Thoracic aorta (tissue), 2 donors: ENCODE measurements at regions not wholly inside any gene's neighbourhood (a gene's known extent, or its start where the extent isn't known, plus 50 kb on each side); places are given as distances from the start of the nearest gene placed in this dataset.

Experiments
- ATAC-seq: fragments of 150-250 bp; one replicate; pipeline ENCODE4 v1.8.0; 2017; ENCODE audit warnings: low read depth; ENCODE audit not compliant: insufficient number of reproducible peaks, low FRiP score
- DNase-seq: peaks from one replicate; pipeline ENCODE4 v3.0.0-alpha.2; 2020; ENCODE audit warnings: low spot score
- H3K27ac ChIP-seq, 2 donors: fragments of 200-600 bp; sonication (generic); 1 replicate in 1 of 2; 2 replicates in 1 of 2; pipeline ENCODE4 v1.5.1; 2016; ENCODE audit warnings: mild to moderate bottlenecking in 2 of 2, moderate library complexity in 2 of 2
- H3K27me3 ChIP-seq: fragments of 200-600 bp; sonication (generic); replicated peaks from 2 replicates; pipeline ENCODE4 v1.6.0; 2016; ENCODE audit warnings: mild to moderate bottlenecking; ENCODE audit not compliant: insufficient read depth
- H3K36me3 ChIP-seq: fragments of 200-600 bp; sonication (generic); one replicate; pipeline ENCODE4 v1.5.1; 2016
- H3K4me1 ChIP-seq, 2 donors: fragments of 200-600 bp; sonication (generic); 1 replicate in 1 of 2; 2 replicates in 1 of 2; pipeline versions ENCODE4 v1.5.1 to v1.6.0; 2016; ENCODE audit warnings: low read depth in 2 of 2, mild to moderate bottlenecking in 1 of 2; ENCODE audit not compliant: control insufficient read depth in 1 of 2
- H3K4me3 ChIP-seq: fragments of 200-600 bp; sonication (generic); 2 replicates; pipeline ENCODE4 v1.5.1; 2016; ENCODE audit warnings: mild to moderate bottlenecking
- H3K9me3 ChIP-seq: fragments of 200-600 bp; sonication (generic); 2 replicates; pipeline ENCODE4 v1.5.1; 2016
- CTCF ChIP-seq: fragments of 200-600 bp; sonication (generic); IDR thresholded peaks from one replicate; pipeline ENCODE4 v1.5.1; 2019; ENCODE audit warnings: antibody characterized with exemption

GRCh38 chr1:218692808-218693207 is 347.7 kb downstream of the TGFB2 start:
- Histone ChIP-seq H3K4me3 (no peak overlapping the region), H3K9me3 (no peaks in the 10 kb centered on the region), H3K36me3 (no peaks in the 10 kb centered on the region), H3K4me1 (peaks cover 7 to 20% of the 10 kb centered on the region in 2 donors), H3K27ac (no peak overlapping the region), H3K27me3 (no peaks in the 10 kb centered on the region)
- no peak for ATAC-seq
- no peak for DNase-seq
- no peak for TF ChIP-seq CTCF

GRCh38 chr1:218693599-218693998 is 348.5 kb downstream of the TGFB2 start:
- Histone ChIP-seq H3K27ac (no peak overlapping the region), H3K27me3 (no peaks in the 10 kb centered on the region), H3K9me3 (no peaks in the 10 kb centered on the region), H3K4me3 (no peak overlapping the region), H3K36me3 (no peaks in the 10 kb centered on the region), H3K4me1 (peaks cover 7 to 20% of the 10 kb centered on the region in 2 donors)
- TF ChIP-seq CTCF, result no peak
- ATAC-seq, result no peak
- no peak for DNase-seq

- no peak for ATAC-seq
- H3K4me1 ChIP-seq, result peaks cover 7 to 20% of the 10 kb centered on the region in 2 donors
- H3K27me3 ChIP-seq, result no peaks in the 10 kb centered on the region
- H3K4me3 ChIP-seq, result no peak overlapping the region
- no peak overlapping the region for H3K27ac ChIP-seq
- no peak for DNase-seq
- H3K9me3 ChIP-seq, result no peaks in the 10 kb centered on the region
- H3K36me3 ChIP-seq, result no peaks in the 10 kb centered on the region
- TF ChIP-seq CTCF, result no peak
These were observed 348.9 kb downstream of the TGFB2 start for GRCh38 chr1:218694085-218694484.

GRCh38 chr1:218694636-218695035 is 349.5 kb downstream of the TGFB2 start:
- Histone ChIP-seq H3K36me3 (no peaks in the 10 kb centered on the region), H3K4me3 (no peak overlapping the region), H3K27ac (no peak overlapping the region), H3K27me3 (no peaks in the 10 kb centered on the region), H3K4me1 (peaks cover 7 to 20% of the 10 kb centered on the region in 2 donors), H3K9me3 (no peaks in the 10 kb centered on the region)
- DNase-seq, result no peak
- ATAC-seq, result no peak
- TF ChIP-seq CTCF, result no peak

GRCh38 chr1:218695525-218695924 is 350.4 kb downstream of the TGFB2 start:
- no peaks in the 10 kb centered on the region for H3K9me3 ChIP-seq
- no peak overlapping the region for H3K27ac ChIP-seq
- no peak overlapping the region for H3K4me3 ChIP-seq
- no peak for DNase-seq
- peaks cover 7 to 20% of the 10 kb centered on the region in 2 donors for H3K4me1 ChIP-seq
- no peak for ATAC-seq
- no peaks in the 10 kb centered on the region for H3K27me3 ChIP-seq
- TF ChIP-seq CTCF, result no peak
- H3K36me3 ChIP-seq, result no peaks in the 10 kb centered on the region
